ENCODE measurements at regions not wholly inside any gene's neighbourhood (a gene's known extent, or its start where the extent isn't known, plus 50 kb on each side); places are given as distances from the start of the nearest gene placed in this dataset.

DNA sequence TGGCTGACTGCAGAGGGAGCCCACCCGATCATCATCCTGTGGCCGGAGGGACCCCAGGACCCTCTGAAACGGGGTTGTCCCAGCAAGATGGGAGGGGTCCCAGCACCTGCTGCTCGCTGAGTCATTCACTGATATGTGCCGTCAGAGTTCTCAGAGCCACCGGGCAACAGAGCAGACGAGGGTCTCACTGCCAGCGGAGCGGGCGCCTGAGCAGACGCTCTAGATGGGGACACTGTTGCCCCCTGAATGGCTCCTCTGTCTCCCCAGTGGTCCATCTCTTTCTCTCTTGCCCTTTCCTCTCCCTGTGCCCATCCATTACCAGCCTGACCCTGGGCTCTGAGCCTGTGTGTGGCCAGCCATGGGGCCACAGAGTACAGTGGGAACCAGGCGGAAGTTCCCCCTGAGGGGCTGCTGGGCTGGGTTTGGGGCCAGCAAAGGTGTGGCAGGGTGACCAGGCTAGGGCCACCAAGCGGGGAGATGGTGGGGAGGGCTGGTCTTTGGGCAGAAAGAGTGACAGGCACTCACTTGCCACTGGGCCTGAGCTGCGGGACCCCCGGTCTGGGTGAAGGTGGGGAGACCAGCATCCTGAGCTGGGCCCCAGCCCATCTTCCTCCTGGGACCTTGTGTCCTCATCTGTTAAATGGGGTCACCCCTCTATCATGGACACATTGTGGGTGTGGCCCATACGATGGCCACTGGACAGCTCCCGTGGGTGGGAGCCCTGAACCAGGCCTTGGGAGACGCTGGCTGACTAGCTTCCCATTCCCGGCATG is 90.9 kb downstream of the HMX1 start:
- Mint-ChIP-seq H3K27me3 (ENCODE audit: unreplicated experiment) (peaks cover 8% of the 10 kb centered on the region), H3K27ac (ENCODE audit: unreplicated experiment) (no peak overlapping the region), H3K36me3 (ENCODE audit: insufficient read depth, unreplicated experiment) (no peaks in the 10 kb centered on the region), H3K4me3 (ENCODE audit: low read depth, unreplicated experiment) (no peak overlapping the region), H3K4me1 (ENCODE audit: low read depth, unreplicated experiment) (no peaks in the 10 kb centered on the region), H3K9me3 (ENCODE audit: low read depth, unreplicated experiment) (no peaks in the 10 kb centered on the region)
- DNase-seq: no peak
- no TSS peak for BruUV-seq (replicated peaks)
- intact Hi-C loops (cut with micrococcal nuclease; ENCODE audit: unreplicated experiment): no loop called here
- CTCF ChIA-PET: no interaction called here
- TF ChIP-seq, protein P1, sequence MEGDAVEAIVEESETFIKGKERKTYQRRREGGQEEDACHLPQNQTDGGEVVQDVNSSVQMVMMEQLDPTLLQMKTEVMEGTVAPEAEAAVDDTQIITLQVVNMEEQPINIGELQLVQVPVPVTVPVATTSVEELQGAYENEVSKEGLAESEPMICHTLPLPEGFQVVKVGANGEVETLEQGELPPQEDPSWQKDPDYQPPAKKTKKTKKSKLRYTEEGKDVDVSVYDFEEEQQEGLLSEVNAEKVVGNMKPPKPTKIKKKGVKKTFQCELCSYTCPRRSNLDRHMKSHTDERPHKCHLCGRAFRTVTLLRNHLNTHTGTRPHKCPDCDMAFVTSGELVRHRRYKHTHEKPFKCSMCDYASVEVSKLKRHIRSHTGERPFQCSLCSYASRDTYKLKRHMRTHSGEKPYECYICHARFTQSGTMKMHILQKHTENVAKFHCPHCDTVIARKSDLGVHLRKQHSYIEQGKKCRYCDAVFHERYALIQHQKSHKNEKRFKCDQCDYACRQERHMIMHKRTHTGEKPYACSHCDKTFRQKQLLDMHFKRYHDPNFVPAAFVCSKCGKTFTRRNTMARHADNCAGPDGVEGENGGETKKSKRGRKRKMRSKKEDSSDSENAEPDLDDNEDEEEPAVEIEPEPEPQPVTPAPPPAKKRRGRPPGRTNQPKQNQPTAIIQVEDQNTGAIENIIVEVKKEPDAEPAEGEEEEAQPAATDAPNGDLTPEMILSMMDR (IDR thresholded peaks at IDR 0.05; ENCODE audit: unreplicated experiment): no peak

DNA sequence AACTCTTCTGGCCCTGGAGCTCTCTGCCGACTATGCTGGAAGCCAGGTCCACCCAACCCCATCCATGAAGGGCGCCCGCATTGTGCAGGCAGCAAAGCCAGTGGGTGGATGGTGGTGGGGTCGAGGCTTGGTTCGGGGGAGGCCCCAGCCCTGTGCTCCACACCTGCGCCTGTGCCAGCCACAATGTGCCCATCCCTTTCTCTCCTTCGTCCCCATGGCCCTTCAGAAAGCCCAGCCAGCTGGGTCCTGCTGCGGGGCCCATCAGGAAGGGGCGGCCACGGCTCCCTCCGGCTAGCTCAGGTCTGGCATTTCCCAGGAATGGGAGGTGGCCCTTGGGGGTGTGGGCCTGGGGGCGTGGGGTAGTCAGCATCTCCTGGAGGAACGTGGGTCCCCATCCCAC is 91.6 kb downstream of the HMX1 start:
- no peak overlapping the region for H3K27ac Mint-ChIP-seq (ENCODE audit: unreplicated experiment)
- intact Hi-C loops (cut with micrococcal nuclease; ENCODE audit: unreplicated experiment): no loop called here
- TF ChIP-seq, protein P1 (IDR thresholded peaks at IDR 0.05; ENCODE audit: unreplicated experiment): no peak
- H3K27me3 Mint-ChIP-seq (ENCODE audit: unreplicated experiment): peaks cover 8% of the 10 kb centered on the region
- H3K4me3 Mint-ChIP-seq (ENCODE audit: low read depth, unreplicated experiment): no peak overlapping the region
- H3K36me3 Mint-ChIP-seq (ENCODE audit: insufficient read depth, unreplicated experiment): no peaks in the 10 kb centered on the region
- no TSS peak for BruUV-seq (replicated peaks)
- H3K9me3 Mint-ChIP-seq (ENCODE audit: low read depth, unreplicated experiment): no peaks in the 10 kb centered on the region
- CTCF ChIA-PET: no interaction called here
- DNase-seq: no peak
- H3K4me1 Mint-ChIP-seq (ENCODE audit: low read depth, unreplicated experiment): no peaks in the 10 kb centered on the region

DNA sequence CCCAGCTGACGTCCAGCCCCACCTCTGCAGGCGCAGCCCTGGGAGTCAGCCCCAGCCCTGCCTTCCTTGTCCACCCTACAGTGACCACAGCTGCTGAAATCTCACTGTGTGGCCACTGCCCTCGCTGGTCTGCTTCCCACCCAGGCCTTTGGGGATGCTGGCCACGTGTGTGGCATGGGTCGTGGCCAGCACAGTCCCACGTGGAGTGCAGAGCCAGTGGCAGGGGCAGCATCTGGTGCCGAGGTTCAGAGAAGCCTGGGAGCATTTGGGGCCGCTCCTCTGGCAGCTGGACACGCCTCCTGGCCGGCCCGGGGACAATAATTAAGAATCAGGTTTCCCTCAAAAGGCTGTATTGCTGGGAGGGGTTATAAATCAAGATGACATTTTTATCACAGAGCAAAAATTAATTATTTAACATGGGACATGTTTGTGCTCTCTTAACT is 92.1 kb downstream of the HMX1 start:
- no peak overlapping the region for H3K4me3 Mint-ChIP-seq (ENCODE audit: low read depth, unreplicated experiment)
- DNase-seq: no peak
- no peaks in the 10 kb centered on the region for H3K36me3 Mint-ChIP-seq (ENCODE audit: insufficient read depth, unreplicated experiment)
- CTCF ChIA-PET: no interaction called here
- peaks cover 8% of the 10 kb centered on the region for H3K27me3 Mint-ChIP-seq (ENCODE audit: unreplicated experiment)
- TF ChIP-seq, protein P1 (IDR thresholded peaks at IDR 0.05; ENCODE audit: unreplicated experiment): no peak
- no peaks in the 10 kb centered on the region for H3K9me3 Mint-ChIP-seq (ENCODE audit: low read depth, unreplicated experiment)
- no peak overlapping the region for H3K27ac Mint-ChIP-seq (ENCODE audit: unreplicated experiment)
- H3K4me1 Mint-ChIP-seq (ENCODE audit: low read depth, unreplicated experiment): no peaks in the 10 kb centered on the region
- BruUV-seq (replicated peaks): no TSS peak
- intact Hi-C loops (cut with micrococcal nuclease; ENCODE audit: unreplicated experiment): no loop called here

DNA sequence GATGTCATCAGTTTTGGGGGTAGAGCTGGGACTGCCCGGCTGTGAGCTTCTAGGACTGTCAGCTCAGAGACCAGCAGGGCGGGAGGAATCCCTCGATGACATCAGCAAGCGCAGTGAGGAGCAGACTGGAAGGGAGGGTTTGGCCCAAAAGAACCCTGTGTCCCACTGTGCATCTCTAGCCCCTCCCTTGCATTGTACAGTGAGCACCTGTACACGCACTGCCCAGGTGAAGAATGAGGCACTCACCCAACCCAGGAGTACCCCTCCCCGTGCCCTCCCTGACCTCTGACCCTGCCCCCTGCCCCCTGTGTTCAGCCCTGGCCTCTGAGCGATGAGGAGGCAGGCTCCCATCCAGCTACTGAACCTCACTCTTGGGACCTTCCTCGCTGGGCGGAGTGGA is 92.9 kb downstream of the HMX1 start:
- no peak for DNase-seq
- Mint-ChIP-seq H3K36me3 (ENCODE audit: insufficient read depth, unreplicated experiment) (no peaks in the 10 kb centered on the region), H3K27me3 (ENCODE audit: unreplicated experiment) (peaks cover 8% of the 10 kb centered on the region), H3K9me3 (ENCODE audit: low read depth, unreplicated experiment) (no peaks in the 10 kb centered on the region), H3K4me1 (ENCODE audit: low read depth, unreplicated experiment) (no peaks in the 10 kb centered on the region), H3K4me3 (ENCODE audit: low read depth, unreplicated experiment) (no peak overlapping the region), H3K27ac (ENCODE audit: unreplicated experiment) (no peak overlapping the region)
- CTCF ChIA-PET: no interaction called here
- TF ChIP-seq, protein P1 (IDR thresholded peaks at IDR 0.05; ENCODE audit: unreplicated experiment): no peak
- intact Hi-C loops (cut with micrococcal nuclease; ENCODE audit: unreplicated experiment): no loop called here
- no TSS peak for BruUV-seq (replicated peaks)
